Skeletal muscle cell (primary cell): ENCODE measurements at regions not wholly inside any gene's neighbourhood (a gene's known extent, or its start where the extent isn't known, plus 50 kb on each side); places are given as distances from the start of the nearest gene placed in this dataset.

Experiments
- DNase-seq: peaks from one replicate; pipeline ENCODE4 v3.0.0-alpha.2; 2010; ENCODE audit warnings: low read depth
- H3K4me3 ChIP-seq: 2 replicates; pipeline ENCODE4 v1.5.1; 2011; ENCODE audit warnings: low read depth, mild to moderate bottlenecking, control low read depth, low read length, moderate library complexity

GRCh38 chr2:16181741-16182090 lies 241.4 kb downstream of the MYCN start:
- no peak for DNase-seq
- H3K4me3 ChIP-seq = no peak overlapping the region

DNA sequence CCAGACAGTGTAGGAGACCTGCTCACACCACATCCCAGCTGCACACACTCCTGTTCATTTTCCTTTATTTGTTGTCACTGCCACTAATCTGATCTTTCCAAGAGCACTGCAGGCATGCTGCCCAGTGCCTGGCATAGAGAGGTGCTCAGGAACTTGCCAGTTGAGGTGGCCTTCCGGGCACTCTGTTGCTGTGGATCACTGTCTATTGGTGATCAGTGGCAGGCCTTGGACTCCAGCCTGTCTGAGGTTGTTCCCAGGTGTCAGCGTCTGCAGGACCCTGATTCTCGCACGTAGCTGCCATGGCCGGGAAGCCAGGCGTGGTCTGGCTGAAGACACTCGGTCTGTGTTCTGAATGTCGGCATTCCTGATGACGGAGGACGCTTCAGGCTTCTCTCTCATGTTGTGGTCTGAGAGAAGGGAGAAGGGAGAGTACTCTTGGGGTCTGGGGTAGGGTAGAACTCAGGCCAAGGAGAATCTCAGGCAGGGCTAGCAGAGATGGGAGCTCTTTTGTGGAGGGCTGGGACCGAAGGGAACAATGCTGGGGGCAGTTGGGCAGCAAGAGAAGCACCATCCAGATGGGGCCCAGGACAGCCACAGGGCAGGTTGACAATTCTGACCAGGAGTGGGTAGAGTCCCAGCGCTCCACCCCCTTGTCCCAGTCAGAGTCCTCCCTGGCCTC lies 240.9 kb downstream of the MYCN start:
- no peak for DNase-seq
- no peak overlapping the region for H3K4me3 ChIP-seq

DNA sequence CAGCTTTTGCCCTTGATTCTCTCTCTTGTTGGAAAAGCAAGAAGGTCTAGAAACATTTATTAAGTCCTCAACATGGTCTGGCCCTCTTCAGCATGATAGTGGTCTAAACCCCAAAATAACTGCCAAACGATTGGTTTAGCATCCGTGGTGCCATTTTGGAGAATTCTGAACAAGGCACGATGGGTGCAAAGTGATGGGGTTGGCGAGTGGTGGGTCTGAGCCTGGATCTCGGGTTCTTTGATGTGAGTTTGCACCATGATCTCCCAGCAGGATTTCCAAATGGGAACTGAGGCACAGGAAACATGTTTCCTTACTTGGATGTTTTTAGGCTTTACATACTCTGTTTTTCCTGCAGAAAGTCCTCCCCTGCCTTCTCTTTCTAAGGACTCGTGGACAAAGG lies 240.3 kb downstream of the MYCN start:
- no peak overlapping the region for H3K4me3 ChIP-seq
- no peak for DNase-seq

- DNase-seq = no peak
- no peak overlapping the region for H3K4me3 ChIP-seq
Measured at GRCh38 chr2:16179701-16180416, 239.5 kb downstream of the MYCN start.

- no peak overlapping the region for H3K4me3 ChIP-seq
- DNase-seq = no peak
Measured at GRCh38 chr2:16178551-16179130, 238.3 kb downstream of the MYCN start.

DNA sequence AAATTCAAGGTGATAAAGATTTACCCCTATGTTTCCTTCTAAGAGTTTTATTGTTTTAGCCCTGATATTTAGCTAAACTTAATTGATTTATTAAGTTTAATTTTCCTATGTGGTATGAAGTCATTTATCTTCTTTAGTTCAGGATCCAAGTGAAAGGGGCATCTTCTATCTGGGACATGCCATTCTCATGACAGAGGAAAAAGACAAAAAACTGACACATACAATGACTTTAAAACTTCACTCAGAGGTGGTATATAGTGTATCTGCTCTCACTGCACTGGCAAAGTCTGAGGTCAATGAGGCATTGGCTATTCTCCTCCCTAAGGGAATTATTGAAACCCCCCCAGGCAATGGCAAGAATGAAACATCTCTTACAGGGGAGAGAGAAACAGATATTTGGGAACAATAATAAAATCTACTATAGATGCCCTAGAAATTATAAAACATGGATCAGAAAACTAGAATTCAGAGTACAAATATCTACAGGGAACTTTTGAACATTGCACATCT lies 237.4 kb downstream of the MYCN start:
- no peak overlapping the region for H3K4me3 ChIP-seq
- DNase-seq = no peak

GRCh38 chr2:16176971-16177480 lies 236.7 kb downstream of the MYCN start:
- DNase-seq = no peak
- no peak overlapping the region for H3K4me3 ChIP-seq

- DNase-seq = no peak
- H3K4me3 ChIP-seq = no peak overlapping the region
Measured at GRCh38 chr2:16175247-16175825, 235.0 kb downstream of the MYCN start.

GRCh38 chr2:16174693-16175045 lies 234.3 kb downstream of the MYCN start:
- H3K4me3 ChIP-seq = no peak overlapping the region
- DNase-seq = no peak

GRCh38 chr2:16173893-16174692 lies 233.7 kb downstream of the MYCN start:
- no peak overlapping the region for H3K4me3 ChIP-seq
- DNase-seq = no peak

DNA sequence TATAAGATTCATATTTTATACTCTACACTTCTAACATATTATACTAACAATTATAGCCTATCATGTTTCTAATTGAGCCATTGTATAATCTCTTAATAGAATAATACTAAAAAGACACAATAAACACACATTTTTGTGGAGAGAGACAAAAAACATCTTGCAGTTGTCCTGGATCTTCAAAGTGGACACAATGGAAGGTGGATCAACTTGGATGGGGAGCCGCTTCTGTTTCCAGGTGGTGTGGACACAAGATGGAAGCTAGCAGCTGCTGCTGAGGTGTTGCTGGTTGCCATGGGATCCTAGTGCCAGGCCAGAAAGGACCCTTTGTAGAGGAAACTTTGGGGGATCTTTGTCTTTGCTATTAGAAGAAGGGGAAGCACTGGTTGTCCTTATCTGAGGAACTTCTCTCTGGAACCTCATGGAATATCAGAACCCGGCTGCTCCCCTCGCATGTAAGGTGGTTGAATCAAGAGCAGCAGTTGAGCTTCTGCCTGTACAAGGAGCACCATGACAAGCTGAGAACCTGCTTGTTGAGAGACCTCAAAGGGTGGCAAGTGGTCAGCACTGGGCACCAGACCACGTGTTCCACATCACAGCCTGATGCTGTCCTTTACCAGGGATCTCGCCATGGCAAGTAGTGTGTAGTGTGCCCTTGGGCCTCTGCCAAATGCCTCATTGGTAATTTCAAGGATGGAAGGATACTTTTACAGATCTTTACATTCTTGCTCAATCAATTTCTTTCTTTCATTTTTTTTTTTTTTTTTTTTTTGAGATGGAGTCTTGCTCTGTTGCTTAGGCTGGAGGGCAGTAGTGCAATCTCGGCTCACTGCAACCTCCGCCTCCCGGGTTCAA lies 232.2 kb downstream of the MYCN start:
- no peak overlapping the region for H3K4me3 ChIP-seq
- no peak for DNase-seq

GRCh38 chr2:16171425-16171920 lies 231.1 kb downstream of the MYCN start:
- no peak overlapping the region for H3K4me3 ChIP-seq
- DNase-seq = no peak

DNA sequence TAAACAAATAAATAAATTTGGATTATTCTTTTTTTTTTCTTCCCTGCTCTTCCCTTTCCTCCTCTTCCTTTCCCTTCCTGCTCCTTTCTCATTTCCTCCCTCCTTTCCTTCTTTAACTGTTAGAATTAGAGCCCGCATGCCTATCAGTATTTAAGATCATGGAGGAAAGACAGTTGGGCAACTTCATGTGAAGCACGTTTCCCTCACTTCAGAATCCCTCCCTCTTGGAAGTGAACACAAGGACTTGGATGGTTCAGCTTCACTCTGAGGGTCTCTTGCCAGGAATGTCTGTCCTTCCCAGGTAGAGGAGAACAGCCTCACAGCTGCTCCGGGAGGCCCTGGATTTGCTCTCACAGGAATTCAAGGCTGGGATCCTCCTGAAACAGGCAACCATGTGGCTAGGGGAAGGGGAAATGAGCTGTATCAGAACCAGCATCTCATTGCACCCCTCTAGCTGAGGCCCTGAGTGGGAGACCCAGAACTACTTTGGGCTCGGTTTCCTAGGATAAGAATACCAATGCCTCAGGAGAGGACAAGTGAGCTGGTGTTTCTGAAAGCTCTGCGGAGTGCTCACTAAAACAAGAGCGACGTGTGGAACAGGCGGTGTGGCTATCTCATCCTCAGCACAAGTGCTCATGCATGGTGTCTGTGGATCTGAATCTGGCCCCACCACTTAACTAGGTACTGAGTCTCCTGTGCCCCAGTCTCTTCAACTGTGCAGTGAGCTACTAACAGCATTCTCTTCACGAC lies 230.5 kb downstream of the MYCN start:
- DNase-seq = no peak

GRCh38 chr2:16169381-16169960 lies 229.1 kb downstream of the MYCN start:
- no peak overlapping the region for H3K4me3 ChIP-seq
- no peak for DNase-seq

More for the DNA sequence above, 230.5 kb downstream of the MYCN start:
- H3K4me3 ChIP-seq = no peak overlapping the region

- no peak for DNase-seq
- H3K4me3 ChIP-seq = no peak overlapping the region
Measured at GRCh38 chr2:16168506-16169264, 228.3 kb downstream of the MYCN start.

- no peak for DNase-seq
- no peak overlapping the region for H3K4me3 ChIP-seq
Measured at GRCh38 chr2:16167870-16168426, 227.6 kb downstream of the MYCN start.
